Thoracic aorta (tissue), 2 donors: ENCODE measurements at regions not wholly inside any gene's neighbourhood (a gene's known extent, or its start where the extent isn't known, plus 50 kb on each side); places are given as distances from the start of the nearest gene placed in this dataset.

Source experiments
- ATAC-seq: fragments of 150-250 bp; one replicate; pipeline ENCODE4 v1.8.0; 2017; ENCODE audit warnings: low read depth; ENCODE audit not compliant: insufficient number of reproducible peaks, low FRiP score
- DNase-seq: peaks from one replicate; pipeline ENCODE4 v3.0.0-alpha.2; 2020; ENCODE audit warnings: low spot score
- H3K27ac ChIP-seq, 2 donors: fragments of 200-600 bp; sonication (generic); 1 replicate in 1 of 2; 2 replicates in 1 of 2; pipeline ENCODE4 v1.5.1; 2016; ENCODE audit warnings: mild to moderate bottlenecking in 2 of 2, moderate library complexity in 2 of 2
- H3K27me3 ChIP-seq: fragments of 200-600 bp; sonication (generic); replicated peaks from 2 replicates; pipeline ENCODE4 v1.6.0; 2016; ENCODE audit warnings: mild to moderate bottlenecking; ENCODE audit not compliant: insufficient read depth
- H3K36me3 ChIP-seq: fragments of 200-600 bp; sonication (generic); one replicate; pipeline ENCODE4 v1.5.1; 2016
- H3K4me1 ChIP-seq, 2 donors: fragments of 200-600 bp; sonication (generic); 1 replicate in 1 of 2; 2 replicates in 1 of 2; pipeline versions ENCODE4 v1.5.1 to v1.6.0; 2016; ENCODE audit warnings: low read depth in 2 of 2, mild to moderate bottlenecking in 1 of 2; ENCODE audit not compliant: control insufficient read depth in 1 of 2
- H3K4me3 ChIP-seq: fragments of 200-600 bp; sonication (generic); 2 replicates; pipeline ENCODE4 v1.5.1; 2016; ENCODE audit warnings: mild to moderate bottlenecking
- H3K9me3 ChIP-seq: fragments of 200-600 bp; sonication (generic); 2 replicates; pipeline ENCODE4 v1.5.1; 2016
- TF ChIP-seq, protein P1 (sequence below): fragments of 200-600 bp; sonication (generic); IDR thresholded peaks from one replicate; pipeline ENCODE4 v1.5.1; 2019; ENCODE audit warnings: antibody characterized with exemption

DNA sequence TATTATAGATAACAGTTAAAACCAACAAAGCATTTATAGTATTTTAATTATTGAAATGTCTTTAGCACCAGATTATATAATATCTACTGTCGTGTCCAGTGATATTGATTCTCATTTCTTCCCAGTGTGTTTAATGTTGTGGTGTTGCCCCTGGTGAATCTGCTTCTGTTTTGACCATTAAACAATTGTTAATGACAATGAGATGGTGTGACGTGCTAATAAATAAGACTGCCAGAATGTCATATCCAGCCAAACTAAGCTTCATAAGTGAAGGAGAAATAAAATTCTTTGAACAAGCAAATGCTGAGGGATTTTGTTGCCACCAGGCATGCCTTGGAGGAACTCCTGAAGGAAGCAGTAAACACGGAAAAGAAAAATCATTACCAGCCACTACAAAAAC is 480.0 kb upstream of the ROBO1 start:
- H3K9me3 ChIP-seq: no peaks in the 10 kb centered on the region
- H3K27ac ChIP-seq: no peak overlapping the region
- H3K4me3 ChIP-seq: no peak overlapping the region
- no peaks in the 10 kb centered on the region for H3K36me3 ChIP-seq
- ATAC-seq (no peak), DNase-seq (no peak)
- TF ChIP-seq, protein P1, sequence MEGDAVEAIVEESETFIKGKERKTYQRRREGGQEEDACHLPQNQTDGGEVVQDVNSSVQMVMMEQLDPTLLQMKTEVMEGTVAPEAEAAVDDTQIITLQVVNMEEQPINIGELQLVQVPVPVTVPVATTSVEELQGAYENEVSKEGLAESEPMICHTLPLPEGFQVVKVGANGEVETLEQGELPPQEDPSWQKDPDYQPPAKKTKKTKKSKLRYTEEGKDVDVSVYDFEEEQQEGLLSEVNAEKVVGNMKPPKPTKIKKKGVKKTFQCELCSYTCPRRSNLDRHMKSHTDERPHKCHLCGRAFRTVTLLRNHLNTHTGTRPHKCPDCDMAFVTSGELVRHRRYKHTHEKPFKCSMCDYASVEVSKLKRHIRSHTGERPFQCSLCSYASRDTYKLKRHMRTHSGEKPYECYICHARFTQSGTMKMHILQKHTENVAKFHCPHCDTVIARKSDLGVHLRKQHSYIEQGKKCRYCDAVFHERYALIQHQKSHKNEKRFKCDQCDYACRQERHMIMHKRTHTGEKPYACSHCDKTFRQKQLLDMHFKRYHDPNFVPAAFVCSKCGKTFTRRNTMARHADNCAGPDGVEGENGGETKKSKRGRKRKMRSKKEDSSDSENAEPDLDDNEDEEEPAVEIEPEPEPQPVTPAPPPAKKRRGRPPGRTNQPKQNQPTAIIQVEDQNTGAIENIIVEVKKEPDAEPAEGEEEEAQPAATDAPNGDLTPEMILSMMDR: no peak
- H3K27me3 ChIP-seq: no peaks in the 10 kb centered on the region
- no peaks in the 10 kb centered on the region for H3K4me1 ChIP-seq

DNA sequence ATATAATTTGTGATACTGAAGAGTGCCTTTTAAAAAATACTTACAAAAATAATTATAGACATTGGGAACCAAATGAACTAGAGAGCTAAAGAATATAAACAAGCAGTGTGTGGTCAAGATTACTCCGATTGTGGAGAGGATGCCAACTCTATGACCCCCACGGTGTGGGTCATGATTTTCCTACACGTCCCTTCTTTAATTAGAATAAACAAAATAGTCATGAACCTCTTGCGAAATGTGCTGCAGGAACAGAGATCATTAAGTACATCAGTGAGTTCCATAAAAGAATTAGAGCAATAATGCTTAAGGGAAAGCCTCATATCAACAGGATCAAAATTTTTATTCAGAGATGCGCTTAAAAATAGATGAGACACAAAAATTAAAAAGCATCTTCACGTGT is 476.6 kb upstream of the ROBO1 start:
- H3K9me3 ChIP-seq: no peaks in the 10 kb centered on the region
- H3K36me3 ChIP-seq: no peaks in the 10 kb centered on the region
- no peak overlapping the region for H3K4me3 ChIP-seq
- no peak for DNase-seq
- H3K27me3 ChIP-seq: no peaks in the 10 kb centered on the region
- H3K27ac ChIP-seq: no peak overlapping the region
- no peak for ATAC-seq
- TF ChIP-seq, protein P1: no peak
- H3K4me1 ChIP-seq: no peaks in the 10 kb centered on the region

DNA sequence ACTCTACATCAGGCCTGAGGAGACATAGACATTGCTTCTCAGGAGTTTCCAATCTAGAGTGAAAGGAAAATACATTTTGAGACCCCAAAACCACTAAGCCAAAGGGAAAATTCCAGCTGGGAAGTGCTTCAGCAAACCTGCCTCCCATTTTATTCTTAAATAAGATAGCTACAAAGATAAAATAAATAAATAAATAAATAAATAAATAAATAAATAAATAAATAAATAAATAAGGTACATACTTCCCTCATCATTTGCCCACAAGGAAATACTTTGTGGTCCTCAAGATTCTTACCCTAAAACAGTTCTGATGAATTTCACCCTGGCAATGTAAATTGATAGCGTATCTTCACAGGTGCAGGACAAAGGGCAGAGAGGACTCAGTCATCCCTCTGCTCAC is 474.0 kb upstream of the ROBO1 start:
- no peaks in the 10 kb centered on the region for H3K4me1 ChIP-seq
- no peaks in the 10 kb centered on the region for H3K27me3 ChIP-seq
- TF ChIP-seq, protein P1: no peak
- H3K9me3 ChIP-seq: no peaks in the 10 kb centered on the region
- H3K27ac ChIP-seq: no peak overlapping the region
- no peak overlapping the region for H3K4me3 ChIP-seq
- no peak for ATAC-seq
- H3K36me3 ChIP-seq: no peaks in the 10 kb centered on the region
- no peak for DNase-seq

- no peaks in the 10 kb centered on the region for H3K36me3 ChIP-seq
- ATAC-seq: no peak
- no peaks in the 10 kb centered on the region for H3K27me3 ChIP-seq
- no peaks in the 10 kb centered on the region for H3K9me3 ChIP-seq
- DNase-seq: no peak
- H3K4me3 ChIP-seq: no peak overlapping the region
- TF ChIP-seq, protein P1: no peak
- H3K4me1 ChIP-seq: no peaks in the 10 kb centered on the region
- no peak overlapping the region for H3K27ac ChIP-seq
Observed at GRCh38 chr3:80239301-80239700, 471.5 kb upstream of the ROBO1 start.

DNA sequence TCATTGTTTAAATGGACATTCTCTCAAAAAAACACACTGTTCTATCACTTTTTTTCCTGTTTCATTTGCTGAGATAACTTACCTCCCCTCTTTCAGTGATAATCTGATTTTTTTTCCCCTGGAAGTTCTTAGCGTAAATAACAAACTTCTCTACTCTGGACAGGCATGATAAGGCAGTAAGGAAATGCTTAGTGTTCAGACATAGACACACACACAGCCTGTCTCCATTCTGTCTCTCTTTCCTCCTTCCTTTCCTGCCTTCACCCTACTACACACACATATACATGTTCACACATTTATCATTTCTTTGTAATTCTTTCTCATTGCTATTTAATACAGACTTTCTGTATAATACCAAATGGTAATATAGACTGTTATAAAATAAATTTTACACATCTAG is 470.8 kb upstream of the ROBO1 start:
- ATAC-seq: no peak
- TF ChIP-seq, protein P1: no peak
- no peaks in the 10 kb centered on the region for H3K4me1 ChIP-seq

More for the DNA sequence above, 470.8 kb upstream of the ROBO1 start:
- no peak for DNase-seq
- H3K27ac ChIP-seq: no peak overlapping the region
- H3K9me3 ChIP-seq: no peaks in the 10 kb centered on the region
- no peak overlapping the region for H3K4me3 ChIP-seq
- no peaks in the 10 kb centered on the region for H3K36me3 ChIP-seq
- H3K27me3 ChIP-seq: no peaks in the 10 kb centered on the region
